A673 (cell line): ENCODE measurements at regions not wholly inside any gene's neighbourhood (a gene's known extent, or its start where the extent isn't known, plus 50 kb on each side); places are given as distances from the start of the nearest gene placed in this dataset.

Source experiments
- BruUV-seq: library from RNA; stranded (reverse); fragments of 400-500 nt; replicated peaks from 2 replicates; lab custom pipeline; 2021; lab: Mats Ljungman, UMichigan
- CTCF ChIA-PET: fragments of 300-600 bp; sonication (Branson Sonifier 250); formaldehyde crosslinking; loops from one replicate; lab custom pipeline; 2022; ENCODE audit warnings: antibody characterized with exemption; lab: Charles Lee
- POLR2A ChIA-PET: fragments of 300-600 bp; sonication (Branson Sonifier 250); formaldehyde crosslinking; loops from one replicate; lab custom pipeline; 2022; ENCODE audit warnings: antibody characterized with exemption; ENCODE audit not compliant: low non-redundant PET; lab: Charles Lee
- DNase-seq: peaks from one replicate; pipeline ENCODE4 v3.0.0-alpha.2; 2015; ENCODE audit warnings: low spot score
- H3K27ac ChIP-seq: fragments of 200-600 bp; sonication (generic); 2 replicates; pipeline ENCODE4 v1.5.1; 2016; ENCODE audit warnings: mixed run types, low read depth, mild to moderate bottlenecking, mixed read lengths, antibody characterized with exemption, low read length; ENCODE audit not compliant: poor library complexity, severe bottlenecking
- H3K27me3 ChIP-seq: fragments of 200-600 bp; sonication (generic); replicated peaks from 2 replicates; pipeline ENCODE4 v1.6.1; 2017; ENCODE audit warnings: mixed run types, low read depth, mild to moderate bottlenecking, mixed read lengths, antibody characterized with exemption, low read length; ENCODE audit not compliant: insufficient read depth, poor library complexity
- H3K36me3 ChIP-seq: fragments of 200-600 bp; sonication (generic); 2 replicates; pipeline ENCODE4 v1.6.1; 2016; ENCODE audit warnings: mixed run types, mild to moderate bottlenecking, mixed read lengths, antibody characterized with exemption, low read length; ENCODE audit not compliant: insufficient read depth, poor library complexity, severe bottlenecking
- H3K4me1 ChIP-seq: fragments of 200-600 bp; sonication (generic); 2 replicates; pipeline ENCODE4 v1.6.1; 2017; ENCODE audit warnings: mixed run types, mild to moderate bottlenecking, mixed read lengths, antibody characterized with exemption, low read length; ENCODE audit not compliant: insufficient read depth, poor library complexity, severe bottlenecking
- H3K4me3 ChIP-seq: fragments of 200-600 bp; sonication (generic); 2 replicates; pipeline ENCODE4 v1.5.1; 2016; ENCODE audit warnings: low read depth, mixed run types, mild to moderate bottlenecking, mixed read lengths, low read length; ENCODE audit not compliant: poor library complexity, severe bottlenecking
- H3K9me3 ChIP-seq: fragments of 200-600 bp; sonication (generic); 2 replicates; pipeline ENCODE4 v1.6.1; 2016; ENCODE audit warnings: mixed run types, low read depth, mild to moderate bottlenecking, mixed read lengths, antibody characterized with exemption, low read length; ENCODE audit not compliant: poor library complexity, severe bottlenecking
- CTCF ChIP-seq: fragments of 300-800, 200-600 bp; sonication (generic); conservative IDR thresholded peaks from 2 replicates; pipeline ENCODE4 v1.5.1; 2017; ENCODE audit warnings: low read depth, mild to moderate bottlenecking, antibody characterized with exemption, low read length, moderate library complexity, mixed read lengths
- EZH2 ChIP-seq: fragments of 200-600 bp; sonication (generic); IDR thresholded peaks from 2 replicates; pipeline ENCODE4 v1.6.1; 2017; ENCODE audit warnings: borderline replicate concordance, low read depth, mild to moderate bottlenecking, mixed read lengths, antibody characterized with exemption, low read length; ENCODE audit not compliant: poor library complexity, severe bottlenecking
- intact Hi-C: fragments of 100-400 bp; cut with micrococcal nuclease; formaldehyde crosslinking; loops from one replicate; pipeline ENCODE4 v1.10.0; 2022; ENCODE audit not compliant: unreplicated experiment

- CTCF ChIA-PET = no interaction called here
- DNase-seq = no peak
- no peaks in the 10 kb centered on the region for H3K4me1 ChIP-seq
- no peaks in the 10 kb centered on the region for H3K36me3 ChIP-seq
- POLR2A ChIA-PET = no interaction called here
- BruUV-seq = no TSS peak
- no peaks in the 10 kb centered on the region for H3K9me3 ChIP-seq
- H3K27me3 ChIP-seq = no peaks in the 10 kb centered on the region
- no peak overlapping the region for H3K27ac ChIP-seq
- TF ChIP-seq CTCF = no peak
- no peak for TF ChIP-seq EZH2
- no peak overlapping the region for H3K4me3 ChIP-seq
- intact Hi-C loops = no loop called here
These were observed 176.3 kb upstream of the ROPN1 start for GRCh38 chr3:124168271-124168670.

GRCh38 chr3:124172283-124172682 is 180.4 kb upstream of the ROPN1 start:
- Histone ChIP-seq H3K36me3 (no peaks in the 10 kb centered on the region), H3K4me1 (no peaks in the 10 kb centered on the region), H3K9me3 (no peaks in the 10 kb centered on the region), H3K27me3 (no peaks in the 10 kb centered on the region), H3K27ac (no peak overlapping the region), H3K4me3 (no peak overlapping the region)
- TF ChIP-seq EZH2 (no peak), CTCF (no peak)
- no peak for DNase-seq
- no TSS peak for BruUV-seq
- intact Hi-C loops = no loop called here
- POLR2A ChIA-PET = no interaction called here
- CTCF ChIA-PET = no interaction called here

- Histone ChIP-seq H3K27me3 (no peaks in the 10 kb centered on the region), H3K9me3 (no peaks in the 10 kb centered on the region), H3K4me3 (no peak overlapping the region), H3K4me1 (no peaks in the 10 kb centered on the region), H3K27ac (no peak overlapping the region), H3K36me3 (no peaks in the 10 kb centered on the region)
- BruUV-seq = no TSS peak
- POLR2A ChIA-PET = no interaction called here
- TF ChIP-seq EZH2 (no peak), CTCF (no peak)
- intact Hi-C loops = no loop called here
- no peak for DNase-seq
- CTCF ChIA-PET = no interaction called here
These were observed 180.9 kb upstream of the ROPN1 start for GRCh38 chr3:124172816-124173215.
